ENCODE measurements at regions not wholly inside any gene's neighbourhood (a gene's known extent, or its start where the extent isn't known, plus 50 kb on each side); places are given as distances from the start of the nearest gene placed in this dataset.

DNA sequence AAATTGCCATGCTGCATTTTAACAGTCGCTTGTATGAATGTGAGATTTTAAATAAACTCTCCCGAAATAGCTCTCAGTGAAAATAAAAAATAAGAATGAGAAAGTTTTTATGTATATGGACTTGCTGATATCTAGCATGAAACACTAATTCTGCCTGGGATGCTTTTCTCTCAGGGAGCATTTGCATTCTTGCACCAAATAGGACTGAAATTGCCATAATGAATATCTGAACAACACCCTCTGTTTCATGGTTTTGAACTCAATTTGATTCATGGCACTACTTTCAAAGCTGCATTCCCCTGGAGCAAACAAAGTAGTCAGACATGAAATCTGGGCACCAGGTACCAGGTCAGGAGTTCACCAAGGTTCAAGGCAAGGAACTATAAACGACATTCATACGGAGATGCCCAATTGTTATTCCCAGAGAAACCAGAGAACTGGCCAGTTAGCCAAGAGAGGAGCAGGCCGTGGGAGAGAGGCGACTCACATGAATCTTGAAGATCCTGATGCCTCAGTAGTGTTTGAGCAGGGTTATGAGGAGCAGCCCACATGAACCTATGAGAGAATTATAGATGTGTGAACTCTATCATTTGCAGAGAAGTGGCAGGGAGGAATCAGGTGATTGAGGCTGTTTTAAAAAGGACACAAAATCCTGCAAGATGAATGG lies 270.6 kb upstream of the ZC3H12C start:
- ChIA-PET CTCF (no interaction called here), POLR2A (ENCODE audit: unreplicated experiment) (no interaction called here)
- Histone ChIP-seq H3K79me2 (ENCODE audit: low read depth) (no peaks in the 10 kb centered on the region), H3K4me3 (no peak overlapping the region), H2AFZ (no peak overlapping the region), H3K9me3 (ENCODE audit: insufficient read depth, low read depth) (no peaks in the 10 kb centered on the region), H3K27me3 (ENCODE audit: insufficient read depth, low read depth) (no peaks in the 10 kb centered on the region), H3K4me1 (replicated peaks; ENCODE audit: insufficient read depth) (no peaks in the 10 kb centered on the region), H4K20me1 (ENCODE audit: insufficient read depth) (no peaks in the 10 kb centered on the region), H3K36me3 (ENCODE audit: low read depth) (no peaks in the 10 kb centered on the region), H3K4me2 (no peak overlapping the region), H3K9me2 (ENCODE audit: insufficient read depth) (no peaks in the 10 kb centered on the region), H3F3A (ENCODE audit: insufficient read depth, low read depth) (no peaks in the 10 kb centered on the region), H3K27ac (no peak overlapping the region)
- intact Hi-C loops (cut with micrococcal nuclease; ENCODE audit: unreplicated experiment), result no loop called here
- no peak for TF ChIP-seq EZH2 (IDR thresholded peaks at IDR 0.05; ENCODE audit: low read depth)
- TF ChIP-seq, protein P1, sequence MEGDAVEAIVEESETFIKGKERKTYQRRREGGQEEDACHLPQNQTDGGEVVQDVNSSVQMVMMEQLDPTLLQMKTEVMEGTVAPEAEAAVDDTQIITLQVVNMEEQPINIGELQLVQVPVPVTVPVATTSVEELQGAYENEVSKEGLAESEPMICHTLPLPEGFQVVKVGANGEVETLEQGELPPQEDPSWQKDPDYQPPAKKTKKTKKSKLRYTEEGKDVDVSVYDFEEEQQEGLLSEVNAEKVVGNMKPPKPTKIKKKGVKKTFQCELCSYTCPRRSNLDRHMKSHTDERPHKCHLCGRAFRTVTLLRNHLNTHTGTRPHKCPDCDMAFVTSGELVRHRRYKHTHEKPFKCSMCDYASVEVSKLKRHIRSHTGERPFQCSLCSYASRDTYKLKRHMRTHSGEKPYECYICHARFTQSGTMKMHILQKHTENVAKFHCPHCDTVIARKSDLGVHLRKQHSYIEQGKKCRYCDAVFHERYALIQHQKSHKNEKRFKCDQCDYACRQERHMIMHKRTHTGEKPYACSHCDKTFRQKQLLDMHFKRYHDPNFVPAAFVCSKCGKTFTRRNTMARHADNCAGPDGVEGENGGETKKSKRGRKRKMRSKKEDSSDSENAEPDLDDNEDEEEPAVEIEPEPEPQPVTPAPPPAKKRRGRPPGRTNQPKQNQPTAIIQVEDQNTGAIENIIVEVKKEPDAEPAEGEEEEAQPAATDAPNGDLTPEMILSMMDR (conservative IDR thresholded peaks at IDR 0.05), result no peak
- peak in 1 of 2 experiments; percentile 22 for DNase-seq
- no TSS peak for BruUV-seq (replicated peaks)

DNA sequence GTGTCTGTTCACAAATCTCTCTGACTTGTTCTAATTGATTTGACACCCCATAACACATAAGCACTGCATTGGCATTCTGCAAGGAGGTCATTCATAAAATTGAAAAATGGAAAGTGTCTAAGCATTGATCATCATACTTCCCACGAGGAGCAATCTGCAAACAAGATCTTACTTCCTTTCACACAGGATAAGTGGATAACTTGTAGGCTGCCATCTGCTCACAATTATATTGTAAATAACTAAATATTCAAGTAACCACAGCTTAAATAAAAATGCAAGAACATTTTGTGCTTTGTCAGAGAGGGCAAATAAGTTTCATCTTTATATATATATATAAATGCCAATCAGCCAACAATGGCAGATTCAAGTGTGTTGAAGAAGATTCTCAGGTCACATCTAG lies 264.8 kb upstream of the ZC3H12C start:
- CTCF ChIA-PET, result no interaction called here
- Histone ChIP-seq H3K4me2 (no peak overlapping the region), H3K4me1 (replicated peaks; ENCODE audit: insufficient read depth) (no peaks in the 10 kb centered on the region), H3K27me3 (ENCODE audit: insufficient read depth, low read depth) (no peaks in the 10 kb centered on the region), H3K27ac (no peak overlapping the region), H3K9me3 (ENCODE audit: insufficient read depth, low read depth) (no peaks in the 10 kb centered on the region), H3K79me2 (ENCODE audit: low read depth) (no peaks in the 10 kb centered on the region), H3K36me3 (ENCODE audit: low read depth) (no peaks in the 10 kb centered on the region), H3F3A (ENCODE audit: insufficient read depth, low read depth) (no peaks in the 10 kb centered on the region), H3K9me2 (ENCODE audit: insufficient read depth) (no peaks in the 10 kb centered on the region), H2AFZ (no peak overlapping the region), H4K20me1 (ENCODE audit: insufficient read depth) (no peaks in the 10 kb centered on the region), H3K4me3 (no peak overlapping the region)
- DNase-seq, result peak in 1 of 2 experiments; percentile 10
- intact Hi-C loops (cut with micrococcal nuclease; ENCODE audit: unreplicated experiment), result no loop called here
- POLR2A ChIA-PET (ENCODE audit: unreplicated experiment), result no interaction called here
- no TSS peak for BruUV-seq (replicated peaks)
- no peak for TF ChIP-seq EZH2 (IDR thresholded peaks at IDR 0.05; ENCODE audit: low read depth)

DNA sequence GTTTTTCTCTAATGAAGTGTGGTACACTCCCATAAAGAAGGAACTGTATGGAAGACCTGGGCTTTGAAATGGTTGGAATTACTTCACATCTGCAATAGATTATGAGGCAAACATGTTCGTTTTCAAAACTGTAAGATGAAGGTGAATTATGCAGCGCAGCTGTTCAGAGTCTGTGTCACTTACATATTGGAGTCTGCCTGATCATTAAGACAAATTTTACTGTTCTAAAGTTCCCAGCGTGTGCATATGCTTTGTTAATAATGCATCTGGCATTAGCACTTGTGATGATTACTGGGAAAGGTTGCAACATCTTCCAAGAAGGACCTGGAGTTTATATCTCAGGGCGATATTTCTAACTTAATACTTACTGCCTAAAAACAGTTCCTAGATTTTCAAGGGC lies 255.2 kb upstream of the ZC3H12C start:
- ChIA-PET POLR2A (ENCODE audit: unreplicated experiment) (no interaction called here), CTCF (no interaction called here)
- no peaks in the 10 kb centered on the region; the same call in 1 of the 2 replicates for H3K9me3 ChIP-seq (ENCODE audit: insufficient read depth, low read depth)
- H3F3A ChIP-seq (ENCODE audit: insufficient read depth, low read depth), result no peaks in the 10 kb centered on the region
- no peak overlapping the region for H3K4me2 ChIP-seq
- H3K36me3 ChIP-seq (ENCODE audit: low read depth), result no peaks in the 10 kb centered on the region
- H3K79me2 ChIP-seq (ENCODE audit: low read depth), result no peaks in the 10 kb centered on the region
- TF ChIP-seq, protein P1 (conservative IDR thresholded peaks at IDR 0.05), result no peak
- TF ChIP-seq EZH2 (IDR thresholded peaks at IDR 0.05; ENCODE audit: low read depth), result no peak
- no peak overlapping the region for H3K27ac ChIP-seq
- no peaks in the 10 kb centered on the region for H4K20me1 ChIP-seq (ENCODE audit: insufficient read depth)
- no peak overlapping the region for H3K4me3 ChIP-seq
- H2AFZ ChIP-seq, result no peak overlapping the region
- intact Hi-C loops (cut with micrococcal nuclease; ENCODE audit: unreplicated experiment), result no loop called here
- no peaks in the 10 kb centered on the region for H3K9me2 ChIP-seq (ENCODE audit: insufficient read depth)
- DNase-seq, result no peak
- H3K4me1 ChIP-seq (replicated peaks; ENCODE audit: insufficient read depth), result no peaks in the 10 kb centered on the region
- no peaks in the 10 kb centered on the region for H3K27me3 ChIP-seq (ENCODE audit: insufficient read depth, low read depth)
- BruUV-seq (replicated peaks), result no TSS peak

DNA sequence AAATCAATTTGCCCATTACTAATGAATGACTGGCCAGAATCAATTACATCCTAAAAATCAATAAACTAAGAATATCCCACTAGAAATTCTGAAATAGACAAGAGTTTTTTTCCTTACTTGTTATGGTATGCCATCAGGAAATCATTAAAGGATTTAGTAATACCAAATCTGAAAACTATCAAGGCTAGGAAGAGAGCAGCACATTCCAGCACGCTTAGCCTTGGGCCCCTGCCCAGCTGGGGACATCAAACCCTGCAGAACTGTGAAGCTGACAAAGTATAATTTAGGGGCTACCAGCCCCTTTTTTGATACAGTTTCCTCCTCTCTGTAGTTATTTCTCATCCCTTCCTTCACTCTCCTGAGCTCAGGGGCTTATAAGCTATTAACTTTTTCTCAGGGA lies 247.8 kb upstream of the ZC3H12C start:
- H3K36me3 ChIP-seq (ENCODE audit: low read depth), result no peaks in the 10 kb centered on the region
- intact Hi-C loops (cut with micrococcal nuclease; ENCODE audit: unreplicated experiment), result no loop called here
- no TSS peak for BruUV-seq (replicated peaks)
- no peak overlapping the region for H3K4me3 ChIP-seq
- H3K79me2 ChIP-seq (ENCODE audit: low read depth), result no peaks in the 10 kb centered on the region
- H2AFZ ChIP-seq, result no peak overlapping the region
- no peaks in the 10 kb centered on the region for H3F3A ChIP-seq (ENCODE audit: insufficient read depth, low read depth)
- no peak overlapping the region for H3K4me2 ChIP-seq
- no peaks in the 10 kb centered on the region for H3K9me3 ChIP-seq (ENCODE audit: insufficient read depth, low read depth)
- ChIA-PET CTCF (no interaction called here), POLR2A (ENCODE audit: unreplicated experiment) (no interaction called here)
- no peak for DNase-seq
- no peak for TF ChIP-seq EZH2 (IDR thresholded peaks at IDR 0.05; ENCODE audit: low read depth)
- TF ChIP-seq, protein P1 (conservative IDR thresholded peaks at IDR 0.05), result no peak
- H3K4me1 ChIP-seq (replicated peaks; ENCODE audit: insufficient read depth), result no peaks in the 10 kb centered on the region
- H3K9me2 ChIP-seq (ENCODE audit: insufficient read depth), result no peaks in the 10 kb centered on the region
- no peak overlapping the region for H3K27ac ChIP-seq
- H4K20me1 ChIP-seq (ENCODE audit: insufficient read depth), result no peaks in the 10 kb centered on the region
- H3K27me3 ChIP-seq (ENCODE audit: insufficient read depth, low read depth), result no peaks in the 10 kb centered on the region

Measured in PC-9 (cell line).